Tibial nerve (tissue), 4 donors: ENCODE measurements at regions not wholly inside any gene's neighbourhood (a gene's known extent, or its start where the extent isn't known, plus 50 kb on each side); places are given as distances from the start of the nearest gene placed in this dataset.

Experiments
- EP300 ChIP-seq, 2 donors: sonication (generic); formaldehyde crosslinking; IDR thresholded peaks; one replicate each; pipeline ENCODE4 v1.6.1; 2017; ENCODE audit warnings: antibody characterized with exemption in 2 of 2, mild to moderate bottlenecking in 1 of 2
- TF ChIP-seq, protein P1 (sequence below), 5 experiments: fragments of 200-600 bp in 3 of 5; fragments of 450-650 bp in 2 of 5; sonication (generic) in 3 of 5; IDR thresholded peaks; one replicate each; pipeline ENCODE4 v1.5.1; 2016 to 2019; ENCODE audit warnings: antibody characterized with exemption in 5 of 5, mild to moderate bottlenecking in 3 of 5, moderate library complexity in 2 of 5

DNA sequence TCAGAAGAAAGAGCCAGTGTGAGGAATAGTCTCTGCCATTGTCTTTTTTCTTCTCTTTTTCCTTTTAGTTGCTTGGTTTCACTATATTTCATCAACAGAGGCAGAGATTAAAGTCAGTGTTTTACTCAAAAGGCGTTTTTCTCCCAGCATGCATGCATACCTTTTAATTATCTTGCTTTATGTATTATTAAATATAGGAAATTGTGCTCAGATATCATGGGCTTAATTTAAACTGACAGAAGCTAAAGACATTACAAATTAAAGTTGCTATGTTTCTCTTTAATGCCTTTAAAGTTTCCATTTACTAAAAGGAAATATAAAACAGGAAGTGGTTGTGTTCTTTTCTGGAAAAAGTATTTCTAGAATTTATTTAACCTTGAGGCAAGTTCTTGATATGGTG lies 223.3 kb upstream of the ATP5MC3 start:
- TF ChIP-seq, protein P1, sequence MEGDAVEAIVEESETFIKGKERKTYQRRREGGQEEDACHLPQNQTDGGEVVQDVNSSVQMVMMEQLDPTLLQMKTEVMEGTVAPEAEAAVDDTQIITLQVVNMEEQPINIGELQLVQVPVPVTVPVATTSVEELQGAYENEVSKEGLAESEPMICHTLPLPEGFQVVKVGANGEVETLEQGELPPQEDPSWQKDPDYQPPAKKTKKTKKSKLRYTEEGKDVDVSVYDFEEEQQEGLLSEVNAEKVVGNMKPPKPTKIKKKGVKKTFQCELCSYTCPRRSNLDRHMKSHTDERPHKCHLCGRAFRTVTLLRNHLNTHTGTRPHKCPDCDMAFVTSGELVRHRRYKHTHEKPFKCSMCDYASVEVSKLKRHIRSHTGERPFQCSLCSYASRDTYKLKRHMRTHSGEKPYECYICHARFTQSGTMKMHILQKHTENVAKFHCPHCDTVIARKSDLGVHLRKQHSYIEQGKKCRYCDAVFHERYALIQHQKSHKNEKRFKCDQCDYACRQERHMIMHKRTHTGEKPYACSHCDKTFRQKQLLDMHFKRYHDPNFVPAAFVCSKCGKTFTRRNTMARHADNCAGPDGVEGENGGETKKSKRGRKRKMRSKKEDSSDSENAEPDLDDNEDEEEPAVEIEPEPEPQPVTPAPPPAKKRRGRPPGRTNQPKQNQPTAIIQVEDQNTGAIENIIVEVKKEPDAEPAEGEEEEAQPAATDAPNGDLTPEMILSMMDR (IDR thresholded peaks at IDR 0.05) = no peak
- no peak for TF ChIP-seq EP300 (IDR thresholded peaks at IDR 0.05)
